NCI-H345 treated with DMSO at 0.1 percent for 48 hours (cell line): ENCODE measurements at regions not wholly inside any gene's neighbourhood (a gene's known extent, or its start where the extent isn't known, plus 50 kb on each side); places are given as distances from the start of the nearest gene placed in this dataset.

ENCODE experiments used
- DNase-seq: peaks from one replicate; lab custom pipeline; 2025; ENCODE audit not compliant: unreplicated experiment; lab: John Stamatoyannopoulos, UW

DNA sequence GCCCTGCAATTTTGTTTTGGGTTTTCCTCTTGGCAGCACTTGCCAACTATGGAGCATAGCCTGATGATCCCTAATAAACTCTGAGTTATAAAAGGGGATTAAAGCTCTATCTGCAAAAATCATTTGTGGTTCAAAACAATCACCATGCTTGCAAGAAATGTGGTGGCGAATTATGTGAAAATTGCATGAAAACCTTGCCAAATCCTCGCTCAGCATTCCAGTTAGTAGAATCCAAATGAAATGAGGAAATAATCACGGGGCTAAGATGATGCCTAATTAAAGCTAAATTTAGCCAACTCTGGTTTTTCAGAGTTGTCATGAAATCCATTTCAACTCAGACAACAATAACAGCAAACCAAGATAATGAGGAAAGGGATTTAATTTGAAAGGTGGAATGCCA, 73.0 kb upstream of the PROK2 start:
- no peak for DNase-seq

GRCh38 chr3:71854706-71855105, 69.8 kb upstream of the PROK2 start:
- DNase-seq = no peak

GRCh38 chr3:71854096-71854495, 69.1 kb upstream of the PROK2 start:
- no peak for DNase-seq

GRCh38 chr3:71851878-71852277, 66.9 kb upstream of the PROK2 start:
- DNase-seq = no peak

DNA sequence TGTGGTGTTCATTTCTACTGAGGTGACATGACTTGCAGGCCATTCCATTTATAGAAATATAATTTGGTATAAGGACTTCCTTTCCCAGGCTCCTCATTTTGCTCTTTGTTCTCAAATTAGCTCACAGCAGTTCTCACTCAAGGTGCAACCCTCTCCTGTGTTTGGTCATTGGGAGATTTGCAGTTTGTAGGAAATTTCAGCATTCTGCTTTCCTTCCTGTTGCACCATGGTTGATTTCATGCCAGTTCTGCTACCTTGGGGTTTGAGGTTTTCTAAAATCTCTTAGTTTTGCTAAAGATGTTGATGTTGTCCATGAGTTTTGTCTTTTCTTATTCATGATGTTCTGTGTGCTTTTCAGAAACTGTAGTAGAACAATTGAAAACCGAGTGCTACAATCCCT, 65.7 kb upstream of the PROK2 start:
- DNase-seq = no peak

DNA sequence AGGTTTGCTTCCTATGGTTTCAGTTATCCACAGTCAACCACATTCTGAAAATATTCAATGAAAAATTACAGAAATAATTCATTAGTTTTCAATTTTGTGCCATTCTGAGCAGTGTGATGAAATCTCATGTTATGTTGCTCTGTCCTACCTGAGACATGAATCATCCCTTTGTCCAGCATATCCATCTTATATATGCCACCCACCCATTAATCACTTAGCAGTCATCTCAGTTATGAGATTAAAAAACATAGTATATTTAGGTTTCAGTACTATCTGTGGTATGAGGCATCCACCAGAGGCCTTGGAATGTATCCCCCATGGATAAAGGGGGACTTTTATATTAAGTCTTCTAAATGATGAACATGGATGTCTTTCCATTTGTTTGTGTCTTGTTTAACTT, 64.7 kb upstream of the PROK2 start:
- DNase-seq = no peak

- no peak for DNase-seq
Observed at GRCh38 chr3:71847794-71848193, 62.8 kb upstream of the PROK2 start.

DNA sequence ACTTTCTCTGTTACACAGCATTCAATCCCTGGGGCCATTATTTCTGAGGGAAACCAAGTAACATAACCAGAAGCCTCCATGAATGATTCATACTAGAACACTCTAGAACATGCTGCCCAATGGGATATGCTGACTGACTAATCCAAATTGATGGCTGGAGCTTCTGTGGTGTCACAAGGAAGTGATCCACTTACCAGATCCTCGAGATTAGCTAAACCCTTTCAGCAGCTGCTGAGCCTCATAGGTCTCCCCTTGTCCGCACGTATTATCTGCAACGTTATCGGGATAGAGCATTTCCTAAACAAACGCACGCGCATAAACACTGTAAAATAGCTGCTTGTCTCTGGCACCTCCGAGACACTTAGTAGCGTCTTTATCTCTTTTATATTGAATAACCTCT, 61.2 kb upstream of the PROK2 start:
- DNase-seq = no peak

DNA sequence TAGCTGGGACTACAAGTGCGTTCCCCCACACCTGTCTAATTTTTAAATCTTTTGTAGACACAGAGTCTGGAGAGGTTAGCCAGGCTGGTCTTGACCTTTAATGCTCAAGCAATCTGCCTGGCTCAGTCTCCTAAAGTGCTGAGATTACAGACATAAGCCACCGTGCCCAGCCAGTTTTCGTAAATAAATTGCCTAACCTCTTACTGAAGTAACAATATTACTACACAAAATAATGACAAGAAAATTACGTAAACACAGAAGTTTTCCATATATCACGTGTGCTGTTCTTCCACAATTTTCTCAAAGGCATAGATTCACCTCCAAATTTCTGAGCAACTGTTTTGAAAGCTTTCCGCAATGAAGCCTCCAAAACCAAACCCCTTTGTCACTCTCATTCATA, 58.1 kb upstream of the PROK2 start:
- DNase-seq = no peak

GRCh38 chr3:71838406-71838805, 53.5 kb upstream of the PROK2 start:
- no peak for DNase-seq
